ENCODE measurements at regions not wholly inside any gene's neighbourhood (a gene's known extent, or its start where the extent isn't known, plus 50 kb on each side); places are given as distances from the start of the nearest gene placed in this dataset.

- WGBS, 2 donors = 73 to 82% methylated on average over 3 of the region's 3 CpGs
- intact Hi-C loops (cut with DNase I) = no loop called here
These were observed 367.6 kb upstream of the DAB1 start for GRCh38 chr1:57791497-57791896.

GRCh38 chr1:57789936-57790335, 366.1 kb upstream of the DAB1 start:
- WGBS, 2 donors = 73 to 76% methylated on average over 4 to 5 of the region's 5 CpGs
- no peaks in the 10 kb centered on the region for H3K27me3 ChIP-seq

More at GRCh38 chr1:57791497-57791896, 367.6 kb upstream of the DAB1 start:
- no peak overlapping the region for H3K27ac ChIP-seq
- H3K9me3 ChIP-seq = no peaks in the 10 kb centered on the region
- H3K4me1 ChIP-seq = no peaks in the 10 kb centered on the region
- H3K27me3 ChIP-seq = no peaks in the 10 kb centered on the region
- TF ChIP-seq POLR2A (IDR thresholded peaks at IDR 0.05) (no peak), CTCF (IDR thresholded peaks at IDR 0.05) (no peak)
- DNase-seq = no peak
- no peak overlapping the region for H3K4me3 ChIP-seq
- no peaks in the 10 kb centered on the region for H3K36me3 ChIP-seq

GRCh38 chr1:57788313-57788712, 364.5 kb upstream of the DAB1 start:
- Histone ChIP-seq H3K9me3 (no peaks in the 10 kb centered on the region), H3K27ac (no peak overlapping the region), H3K27me3 (no peaks in the 10 kb centered on the region), H3K4me1 (no peaks in the 10 kb centered on the region), H3K36me3 (no peaks in the 10 kb centered on the region), H3K4me3 (no peak overlapping the region)
- TF ChIP-seq CTCF (IDR thresholded peaks at IDR 0.05) (no peak), POLR2A (IDR thresholded peaks at IDR 0.05) (no peak)
- 37 to 65% methylated on average over 1 of the region's 1 CpG for WGBS, 2 donors
- intact Hi-C loops (cut with DNase I) = no loop called here
- no peak for DNase-seq

More at GRCh38 chr1:57789936-57790335, 366.1 kb upstream of the DAB1 start:
- intact Hi-C loops (cut with DNase I) = no loop called here
- Histone ChIP-seq H3K27ac (no peak overlapping the region), H3K4me1 (no peaks in the 10 kb centered on the region), H3K36me3 (no peaks in the 10 kb centered on the region), H3K9me3 (no peaks in the 10 kb centered on the region), H3K4me3 (no peak overlapping the region)
- DNase-seq = no peak
- TF ChIP-seq POLR2A (IDR thresholded peaks at IDR 0.05) = no peak
- no peak for TF ChIP-seq CTCF (IDR thresholded peaks at IDR 0.05)

GRCh38 chr1:57784356-57784755, 360.5 kb upstream of the DAB1 start:
- WGBS, 2 donors = 62 to 71% methylated on average over 1 of the region's 1 CpG
- no peak overlapping the region for H3K27ac ChIP-seq
- no peak for DNase-seq
- H3K27me3 ChIP-seq = no peaks in the 10 kb centered on the region
- no peaks in the 10 kb centered on the region for H3K9me3 ChIP-seq
- H3K4me3 ChIP-seq = no peak overlapping the region
- TF ChIP-seq CTCF (IDR thresholded peaks at IDR 0.05) (no peak), POLR2A (IDR thresholded peaks at IDR 0.05) (no peak)
- no peaks in the 10 kb centered on the region for H3K36me3 ChIP-seq
- H3K4me1 ChIP-seq = no peaks in the 10 kb centered on the region
- intact Hi-C loops (cut with DNase I) = no loop called here

- TF ChIP-seq CTCF (IDR thresholded peaks at IDR 0.05) (no peak), POLR2A (IDR thresholded peaks at IDR 0.05) (no peak)
- intact Hi-C loops (cut with DNase I) = no loop called here
- 58 to 65% methylated on average over 2 of the region's 2 CpGs for WGBS, 2 donors
These were observed 358.5 kb upstream of the DAB1 start for GRCh38 chr1:57782357-57782756.

More at GRCh38 chr1:57782357-57782756, 358.5 kb upstream of the DAB1 start:
- Histone ChIP-seq H3K9me3 (no peaks in the 10 kb centered on the region), H3K4me3 (no peak overlapping the region), H3K36me3 (no peaks in the 10 kb centered on the region), H3K27ac (no peak overlapping the region), H3K27me3 (no peaks in the 10 kb centered on the region), H3K4me1 (no peaks in the 10 kb centered on the region)
- no peak for DNase-seq
